BJ (cell line): ENCODE measurements at regions not wholly inside any gene's neighbourhood (a gene's known extent, or its start where the extent isn't known, plus 50 kb on each side); places are given as distances from the start of the nearest gene placed in this dataset.

ENCODE experiments used
- CTCF ChIA-PET: fragments of 350-600 bp; formaldehyde crosslinking; extraction: SDS; loops from one replicate; lab custom pipeline; 2021; ENCODE audit warnings: antibody characterized with exemption, inconsistent platforms; lab: Yijun Ruan, JAX
- POLR2A ChIA-PET: fragments of 300-600 bp; sonication (Branson Sonifier 250); formaldehyde crosslinking; extraction: SDS; loops from one replicate; lab custom pipeline; 2021; ENCODE audit warnings: antibody characterized with exemption; lab: Charles Lee
- DNase-seq: peaks from one replicate; pipeline ENCODE4 v3.0.0-alpha.2; 2011; ENCODE audit warnings: low read depth
- H3K27me3 ChIP-seq: 2 replicates; pipeline ENCODE4 v1.6.0; 2011; ENCODE audit warnings: low read length; ENCODE audit not compliant: control insufficient read depth, insufficient read depth
- H3K36me3 ChIP-seq: 2 replicates; pipeline ENCODE4 v1.5.1; 2011; ENCODE audit warnings: low read length; ENCODE audit not compliant: control insufficient read depth, insufficient read depth
- H3K4me3 ChIP-seq: 2 replicates; pipeline ENCODE4 v1.5.1; 2011; ENCODE audit warnings: low read depth, mild to moderate bottlenecking, control low read depth, low read length
- CTCF ChIP-seq: IDR thresholded peaks from 2 replicates; pipeline ENCODE4 v1.5.1; 2011; ENCODE audit warnings: low read depth, mild to moderate bottlenecking, control low read depth, inconsistent platforms, low read length, moderate library complexity; ENCODE audit not compliant: insufficient read depth

GRCh38 chr4:30916337-30917274 is 196.4 kb downstream of the PCDH7 start:
- no peak for TF ChIP-seq CTCF
- ChIA-PET CTCF (interaction anchor here (1.4 kb wide), 1 partner anchor 195 kb away, joined by 4 read pairs; no protein-coding TSS in a partner anchor), POLR2A (no interaction called here)

GRCh38 chr4:30917946-30918345 is 197.8 kb downstream of the PCDH7 start:
- no peak for TF ChIP-seq CTCF
- CTCF ChIA-PET, result no interaction called here

More at GRCh38 chr4:30916337-30917274, 196.4 kb downstream of the PCDH7 start:
- Histone ChIP-seq H3K4me3 (no peak overlapping the region), H3K27me3 (no peaks in the 10 kb centered on the region), H3K36me3 (no peaks in the 10 kb centered on the region)
- DNase-seq, result no peak

GRCh38 chr4:30919458-30919857 is 199.3 kb downstream of the PCDH7 start:
- ChIA-PET CTCF (no interaction called here), POLR2A (no interaction called here)
- no peak for DNase-seq
- Histone ChIP-seq H3K36me3 (no peaks in the 10 kb centered on the region), H3K27me3 (no peaks in the 10 kb centered on the region), H3K4me3 (no peak overlapping the region)
- TF ChIP-seq CTCF, result no peak

More at GRCh38 chr4:30917946-30918345, 197.8 kb downstream of the PCDH7 start:
- Histone ChIP-seq H3K4me3 (no peak overlapping the region), H3K27me3 (no peaks in the 10 kb centered on the region), H3K36me3 (no peaks in the 10 kb centered on the region)
- DNase-seq, result no peak
- POLR2A ChIA-PET, result no interaction called here

- Histone ChIP-seq H3K36me3 (no peaks in the 10 kb centered on the region), H3K27me3 (no peaks in the 10 kb centered on the region), H3K4me3 (no peak overlapping the region)
- ChIA-PET CTCF (no interaction called here), POLR2A (no interaction called here)
- DNase-seq, result no peak
- TF ChIP-seq CTCF, result no peak
Observed at GRCh38 chr4:30920043-30920442, 199.9 kb downstream of the PCDH7 start.

GRCh38 chr4:30922625-30923024 is 202.5 kb downstream of the PCDH7 start:
- ChIA-PET POLR2A (no interaction called here), CTCF (no interaction called here)
- no peak for TF ChIP-seq CTCF
- Histone ChIP-seq H3K27me3 (no peaks in the 10 kb centered on the region), H3K36me3 (no peaks in the 10 kb centered on the region), H3K4me3 (no peak overlapping the region)
- no peak for DNase-seq
